Fibroblast of lung (primary cell): ENCODE measurements at regions not wholly inside any gene's neighbourhood (a gene's known extent, or its start where the extent isn't known, plus 50 kb on each side); places are given as distances from the start of the nearest gene placed in this dataset.
A peak's percentile ranks its signal among the peaks of the same experiment; 100 is the strongest.

Experiments used
- DNase-seq, 2 donors: peaks; one replicate each; pipeline versions ENCODE4 v3.0.0 to v3.0.0-alpha.2; 2010; ENCODE audit warnings: low read depth in 2 of 2
- H2AFZ ChIP-seq: 2 replicates; pipeline ENCODE4 v1.5.1; 2012; ENCODE audit warnings: low read length, control low read depth, inconsistent platforms
- H3K27ac ChIP-seq: 2 replicates; pipeline ENCODE4 v1.5.1; 2011; ENCODE audit warnings: low read length, control low read depth; ENCODE audit not compliant: insufficient read depth
- H3K27me3 ChIP-seq: 2 replicates; pipeline ENCODE4 v1.5.1; 2011; ENCODE audit warnings: mild to moderate bottlenecking, low read length; ENCODE audit not compliant: control insufficient read depth, insufficient read depth
- H3K36me3 ChIP-seq: 2 replicates; pipeline ENCODE4 v1.5.1; 2011; ENCODE audit warnings: low read length; ENCODE audit not compliant: control insufficient read depth, insufficient read depth
- H3K4me1 ChIP-seq: 2 replicates; pipeline ENCODE4 v1.5.1; 2011; ENCODE audit warnings: low read length; ENCODE audit not compliant: control insufficient read depth, insufficient read depth; ENCODE audit errors: extremely low read depth
- H3K4me2 ChIP-seq: 2 replicates; pipeline ENCODE4 v1.5.1; 2011; ENCODE audit warnings: low read length, control low read depth; ENCODE audit not compliant: insufficient read depth; ENCODE audit errors: extremely low read depth
- H3K4me3 ChIP-seq, 4 experiments: fragments of 200-600 bp in 1 of 4; sonication (generic) in 1 of 4; replicated peaks in 1 of 4; 2 replicates each; pipeline ENCODE4 v1.5.1; 2011 to 2016; ENCODE audit warnings: low read length in 4 of 4, low read depth in 3 of 4, mild to moderate bottlenecking in 3 of 4, control low read depth in 2 of 4, inconsistent platforms in 1 of 4, mixed read lengths in 1 of 4; ENCODE audit not compliant: insufficient read depth in 1 of 4; ENCODE audit errors: control extremely low read depth in 1 of 4
- H3K79me2 ChIP-seq: 2 replicates; pipeline ENCODE4 v1.5.1; 2012; ENCODE audit warnings: mild to moderate bottlenecking, low read length, inconsistent platforms; ENCODE audit not compliant: control insufficient read depth, insufficient read depth
- H3K9ac ChIP-seq: 2 replicates; pipeline ENCODE4 v1.5.1; 2011; ENCODE audit warnings: mild to moderate bottlenecking, low read length, control low read depth; ENCODE audit not compliant: insufficient read depth
- H3K9me3 ChIP-seq: 2 replicates; pipeline ENCODE4 v1.5.1; 2012; ENCODE audit warnings: low read depth, low read length; ENCODE audit not compliant: control insufficient read depth, insufficient read depth
- H4K20me1 ChIP-seq: 2 replicates; pipeline ENCODE4 v1.5.1; 2011; ENCODE audit warnings: low read length; ENCODE audit not compliant: control insufficient read depth, insufficient read depth; ENCODE audit errors: extremely low read depth
- EZH2 ChIP-seq: IDR thresholded peaks from 2 replicates; pipeline ENCODE4 v1.5.1; 2012; ENCODE audit warnings: low read length, control low read depth, mild to moderate bottlenecking; ENCODE audit errors: missing control alignments
- TF ChIP-seq, protein P1 (sequence below), 2 donors: IDR thresholded peaks in 1 of 2; conservative IDR thresholded peaks in 1 of 2; 1 replicate in 1 of 2; 2 replicates in 1 of 2; pipeline ENCODE4 v1.5.1; 2011 to 2012; ENCODE audit warnings: low read length in 2 of 2, control low read depth in 1 of 2, inconsistent platforms in 1 of 2, low read depth in 1 of 2, mild to moderate bottlenecking in 1 of 2

DNA sequence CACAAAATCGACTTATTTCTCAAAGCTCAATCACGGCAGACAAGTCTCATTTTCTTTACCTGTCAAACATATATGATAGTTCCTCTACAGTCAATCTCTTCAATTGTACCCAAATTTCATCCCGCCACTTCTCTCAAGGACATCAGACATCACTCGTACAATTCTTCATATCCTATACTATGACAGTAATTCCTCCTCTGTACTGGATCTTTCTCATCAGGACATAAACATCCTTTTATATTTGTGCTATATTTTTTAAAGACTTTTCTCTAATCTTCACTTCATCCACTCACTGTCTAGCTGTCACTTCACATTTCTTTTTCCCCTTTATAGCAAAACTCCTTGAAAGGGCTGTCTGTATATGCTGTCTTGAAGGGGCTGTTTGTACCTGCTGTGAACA is 419.1 kb upstream of the NR5A2 start:
- Histone ChIP-seq H3K9ac (no peak overlapping the region), H3K4me1 (no peaks in the 10 kb centered on the region), H3K4me3 (no peak overlapping the region), H3K4me2 (no peak overlapping the region), H2AFZ (no peak overlapping the region), H3K79me2 (no peaks in the 10 kb centered on the region), H3K27me3 (no peaks in the 10 kb centered on the region), H4K20me1 (no peaks in the 10 kb centered on the region), H3K27ac (no peak overlapping the region), H3K9me3 (no peaks in the 10 kb centered on the region), H3K36me3 (no peaks in the 10 kb centered on the region)
- DNase-seq, result no peak
- TF ChIP-seq, protein P1, sequence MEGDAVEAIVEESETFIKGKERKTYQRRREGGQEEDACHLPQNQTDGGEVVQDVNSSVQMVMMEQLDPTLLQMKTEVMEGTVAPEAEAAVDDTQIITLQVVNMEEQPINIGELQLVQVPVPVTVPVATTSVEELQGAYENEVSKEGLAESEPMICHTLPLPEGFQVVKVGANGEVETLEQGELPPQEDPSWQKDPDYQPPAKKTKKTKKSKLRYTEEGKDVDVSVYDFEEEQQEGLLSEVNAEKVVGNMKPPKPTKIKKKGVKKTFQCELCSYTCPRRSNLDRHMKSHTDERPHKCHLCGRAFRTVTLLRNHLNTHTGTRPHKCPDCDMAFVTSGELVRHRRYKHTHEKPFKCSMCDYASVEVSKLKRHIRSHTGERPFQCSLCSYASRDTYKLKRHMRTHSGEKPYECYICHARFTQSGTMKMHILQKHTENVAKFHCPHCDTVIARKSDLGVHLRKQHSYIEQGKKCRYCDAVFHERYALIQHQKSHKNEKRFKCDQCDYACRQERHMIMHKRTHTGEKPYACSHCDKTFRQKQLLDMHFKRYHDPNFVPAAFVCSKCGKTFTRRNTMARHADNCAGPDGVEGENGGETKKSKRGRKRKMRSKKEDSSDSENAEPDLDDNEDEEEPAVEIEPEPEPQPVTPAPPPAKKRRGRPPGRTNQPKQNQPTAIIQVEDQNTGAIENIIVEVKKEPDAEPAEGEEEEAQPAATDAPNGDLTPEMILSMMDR (conservative IDR thresholded peaks at IDR 0.05 in 1 of 2, IDR thresholded peaks at IDR 0.05 in 1 of 2; ENCODE audit: low read depth in 1 of 2, low read length in 2 of 2), result no peak
- no peak for TF ChIP-seq EZH2

DNA sequence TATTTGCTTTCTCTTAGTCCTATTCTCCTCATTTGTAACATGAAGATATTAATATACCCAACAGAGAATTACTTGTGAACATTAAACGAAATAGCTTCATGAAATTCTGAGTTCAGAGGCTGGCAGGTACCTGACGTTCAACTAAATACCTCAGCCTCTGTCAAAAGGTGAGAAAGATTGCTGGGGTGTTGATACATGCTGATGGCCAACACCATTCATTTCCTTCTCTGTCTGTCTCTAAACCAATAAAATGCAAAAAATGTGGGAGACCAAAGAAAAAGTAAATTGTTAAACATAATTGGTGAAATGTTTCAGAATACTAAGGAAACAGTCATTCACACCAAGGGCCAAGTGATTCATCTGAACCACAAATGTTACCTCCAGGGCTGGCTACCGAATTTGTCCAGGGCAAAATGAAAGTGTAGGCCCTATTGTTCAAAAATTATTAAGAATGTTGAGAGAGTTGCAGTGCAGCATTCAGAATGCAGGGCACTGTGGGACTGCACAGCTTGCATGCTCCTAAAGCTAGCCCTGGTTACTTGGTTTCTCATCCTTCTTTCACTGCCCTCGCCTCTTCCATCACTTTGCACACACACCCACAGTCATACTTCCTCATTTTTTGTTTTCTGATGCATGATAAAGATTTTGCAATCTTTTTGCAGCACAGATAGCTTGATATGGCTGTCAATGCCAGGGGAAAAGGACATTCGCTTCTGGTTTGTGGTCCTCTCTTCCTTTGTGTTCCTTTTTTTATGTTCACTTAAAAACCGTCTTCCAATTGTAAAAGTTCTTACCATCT is 414.3 kb upstream of the NR5A2 start:
- TF ChIP-seq EZH2, result no peak
- TF ChIP-seq, protein P1 (conservative IDR thresholded peaks at IDR 0.05 in 1 of 2, IDR thresholded peaks at IDR 0.05 in 1 of 2; ENCODE audit: low read depth in 1 of 2, low read length in 2 of 2), result no peak
- Histone ChIP-seq H4K20me1 (no peaks in the 10 kb centered on the region), H3K4me2 (no peak overlapping the region), H3K4me1 (no peaks in the 10 kb centered on the region), H3K36me3 (no peaks in the 10 kb centered on the region), H2AFZ (no peak overlapping the region), H3K79me2 (no peaks in the 10 kb centered on the region), H3K9me3 (no peaks in the 10 kb centered on the region), H3K27me3 (no peaks in the 10 kb centered on the region), H3K9ac (no peak overlapping the region), H3K4me3 (no peak overlapping the region), H3K27ac (no peak overlapping the region)
- DNase-seq, result peak in 1 of 2 donors; percentile 89

DNA sequence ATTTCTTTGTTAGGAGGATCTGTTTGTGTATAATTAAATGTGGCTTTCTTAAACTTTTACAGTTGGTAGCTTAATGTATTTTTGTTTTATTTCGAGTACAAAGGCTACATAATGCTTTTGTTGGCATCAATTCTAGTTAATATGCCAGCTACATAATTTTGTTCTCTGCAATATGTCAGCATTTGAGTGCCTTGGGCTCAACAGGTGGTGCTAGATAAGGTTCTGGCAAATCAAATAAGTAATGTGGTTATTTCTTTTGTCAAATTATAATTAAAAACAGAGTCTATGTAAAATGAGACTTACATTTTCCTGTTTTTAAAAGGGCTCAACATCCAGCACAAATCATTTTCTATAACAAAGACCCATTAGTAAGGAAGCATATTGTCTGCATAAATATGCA is 410.6 kb upstream of the NR5A2 start:
- Histone ChIP-seq H4K20me1 (no peaks in the 10 kb centered on the region), H3K27me3 (no peaks in the 10 kb centered on the region), H3K9ac (no peak overlapping the region)

More for the DNA sequence above, 410.6 kb upstream of the NR5A2 start:
- TF ChIP-seq, protein P1 (conservative IDR thresholded peaks at IDR 0.05 in 1 of 2, IDR thresholded peaks at IDR 0.05 in 1 of 2; ENCODE audit: low read depth in 1 of 2, low read length in 2 of 2), result no peak
- TF ChIP-seq EZH2, result no peak
- Histone ChIP-seq H3K4me1 (no peaks in the 10 kb centered on the region), H3K36me3 (no peaks in the 10 kb centered on the region), H3K9me3 (no peaks in the 10 kb centered on the region), H2AFZ (no peak overlapping the region), H3K27ac (no peak overlapping the region), H3K79me2 (no peaks in the 10 kb centered on the region), H3K4me2 (no peak overlapping the region), H3K4me3 (no peak overlapping the region)
- DNase-seq, result peak in 1 of 2 donors; percentile 6
